K562 (cell line): ENCODE measurements at regions not wholly inside any gene's neighbourhood (a gene's known extent, or its start where the extent isn't known, plus 50 kb on each side); places are given as distances from the start of the nearest gene placed in this dataset.

ENCODE experiments used
- ATAC-seq: fragments of 200-7000 bp; cut with Tn5 transposase; 3 replicates; pipeline ENCODE4 v1.9.1; 2020; ENCODE audit warnings: moderate library complexity
- BruUV-seq: library from RNA; stranded (reverse); fragments of 400-500 nt; replicated peaks from 2 replicates; lab custom pipeline; 2021; lab: Mats Ljungman, UMichigan
- CTCF ChIA-PET: fragments of 300-600 bp; formaldehyde crosslinking; extraction: SDS; loops from one replicate; lab custom pipeline; 2021; ENCODE audit warnings: low intra/inter-chr PET ratio; lab: Yijun Ruan, JAX
- POLR2A ChIA-PET: fragments of 300-600, 350-650 bp; sonication (Branson Sonifier 250); formaldehyde crosslinking; extraction: SDS; loops from one replicate; lab custom pipeline; 2021; ENCODE audit warnings: antibody characterized with exemption, inconsistent platforms; lab: Yijun Ruan, JAX
- DNase-seq, 4 experiments: peaks; one replicate each; pipeline versions ENCODE4 v3.0.0 to v3.0.0-alpha.2; 2011 to 2018; ENCODE audit warnings: low spot score in 3 of 4, mixed read lengths in 3 of 4; ENCODE audit errors: extremely low read depth in 1 of 4
- FAIRE-seq: peaks from 2 replicates; lab custom pipeline; 2011; peaks lifted over from hg19 to GRCh38; lab: Jason Lieb, UNC
- H2AFZ ChIP-seq: 2 replicates; pipeline ENCODE4 v1.6.0; 2011; ENCODE audit warnings: low read depth, low read length, control low read depth, inconsistent platforms
- H3K27ac ChIP-seq: fragments of 200-600 bp; 3 replicates; pipeline ENCODE4 v1.8.0; 2011; ENCODE audit warnings: low read depth, mild to moderate bottlenecking, control low read depth, inconsistent platforms, low read length, moderate library complexity, mixed read lengths; ENCODE audit errors: extremely low read depth
- H3K27me3 ChIP-seq, 2 experiments: fragments of 300-600 bp in 1 of 2; 2 replicates in 1 of 2; 3 replicates in 1 of 2; pipeline versions ENCODE4 v1.6.0 to v1.8.0; 2011; ENCODE audit warnings: inconsistent platforms in 2 of 2, low read length in 2 of 2, mild to moderate bottlenecking in 1 of 2, mixed read lengths in 1 of 2, moderate library complexity in 1 of 2; ENCODE audit not compliant: control insufficient read depth in 2 of 2, insufficient read depth in 2 of 2
- H3K36me3 ChIP-seq: fragments of 300-600 bp; 3 replicates; pipeline ENCODE4 v1.8.0; 2011; ENCODE audit warnings: mild to moderate bottlenecking, low read length, inconsistent platforms; ENCODE audit not compliant: control insufficient read depth, insufficient read depth
- H3K4me1 ChIP-seq, 2 experiments: fragments of 200-600 bp in 1 of 2; replicated peaks in 1 of 2; 2 replicates in 1 of 2; 3 replicates in 1 of 2; pipeline versions ENCODE4 v1.5.1 to v1.8.0; 2011; ENCODE audit warnings: inconsistent platforms in 2 of 2, low read length in 2 of 2, mild to moderate bottlenecking in 1 of 2, mixed read lengths in 1 of 2, moderate library complexity in 1 of 2; ENCODE audit not compliant: control insufficient read depth in 2 of 2, insufficient read depth in 2 of 2
- H3K4me2 ChIP-seq: 2 replicates; pipeline ENCODE4 v1.6.1; 2011; ENCODE audit warnings: low read length, control low read depth, inconsistent platforms, mixed read lengths; ENCODE audit not compliant: insufficient read depth
- H3K4me3 ChIP-seq: fragments of 200-600 bp; sonication (generic), shearing (Covaris generic); 2 replicates; pipeline ENCODE4 v1.5.1; 2016; ENCODE audit warnings: control low read depth, inconsistent platforms
- H3K79me2 ChIP-seq: fragments of 200-600 bp; 3 replicates; pipeline ENCODE4 v1.8.0; 2011; ENCODE audit warnings: low read length, inconsistent platforms; ENCODE audit not compliant: control insufficient read depth, insufficient read depth
- H3K9ac ChIP-seq, 2 experiments: 2 replicates each; pipeline versions ENCODE4 v1.6.0 to v1.6.1; 2011; ENCODE audit warnings: low read depth in 2 of 2, low read length in 2 of 2, control low read depth in 1 of 2, inconsistent platforms in 1 of 2, mild to moderate bottlenecking in 1 of 2, mixed read lengths in 1 of 2; ENCODE audit not compliant: insufficient read depth in 1 of 2
- H3K9me1 ChIP-seq: one replicate; pipeline ENCODE4 v1.6.0; 2011; ENCODE audit warnings: inconsistent platforms, mild to moderate bottlenecking, low read length, moderate library complexity; ENCODE audit not compliant: control insufficient read depth, insufficient read depth
- H3K9me3 ChIP-seq: replicated peaks from 2 replicates; pipeline ENCODE4 v1.5.1; 2011; ENCODE audit warnings: low read depth, low read length, inconsistent platforms; ENCODE audit not compliant: control insufficient read depth, insufficient read depth
- H4K20me1 ChIP-seq: replicated peaks from 2 replicates; pipeline ENCODE4 v1.6.1; 2011; ENCODE audit warnings: low read length, inconsistent platforms, mixed read lengths; ENCODE audit not compliant: control insufficient read depth, insufficient read depth
- BRD9 ChIP-seq: fragments of 450-650 bp; IDR thresholded peaks from 2 replicates; pipeline ENCODE4 v1.6.1; 2018; ENCODE audit warnings: low read depth; ENCODE audit not compliant: partially characterized antibody
- ERF ChIP-seq: fragments of 450-650 bp; formaldehyde crosslinking; IDR thresholded peaks from 2 replicates; pipeline ENCODE4 v1.4.0; 2020; ENCODE audit warnings: mild to moderate bottlenecking, mixed read lengths
- FOXP1 ChIP-seq: sonication (generic); formaldehyde crosslinking; IDR thresholded peaks from 2 replicates; pipeline ENCODE4 v1.8.0; 2022; ENCODE audit warnings: mild to moderate bottlenecking, missing genetic modification reagents
- HMBOX1 ChIP-seq: sonication (generic); IDR thresholded peaks from 2 replicates; pipeline ENCODE4 v1.6.1; 2016
- POU5F1 ChIP-seq: fragments of 150-350 bp; IDR thresholded peaks from 2 replicates; pipeline ENCODE4 v1.6.1; 2014; ENCODE audit warnings: borderline replicate concordance, low read length, low read depth, mild to moderate bottlenecking; ENCODE audit not compliant: partially characterized antibody
- PPARD ChIP-seq: fragments of 250-450 bp; sonication (Bioruptor Pico); IDR thresholded peaks from 2 replicates; pipeline ENCODE4 v1.8.0; 2022; ENCODE audit warnings: inconsistent platforms, mild to moderate bottlenecking, moderate library complexity
- SMARCC2 ChIP-seq: fragments of 450-650 bp; IDR thresholded peaks from 2 replicates; pipeline ENCODE4 v1.6.1; 2017; ENCODE audit warnings: antibody characterized with exemption, moderate library complexity, mild to moderate bottlenecking, low read depth
- SP1 ChIP-seq: sonication (generic); formaldehyde crosslinking; IDR thresholded peaks from 2 replicates; pipeline ENCODE4 v1.8.1; 2022; ENCODE audit warnings: mild to moderate bottlenecking, missing genetic modification reagents
- ZNF12 ChIP-seq: sonication (generic); formaldehyde crosslinking; IDR thresholded peaks from 2 replicates; pipeline ENCODE4 v1.4.0; 2020; ENCODE audit warnings: mild to moderate bottlenecking, missing genetic modification reagents
- ZNF174 ChIP-seq: fragments of 250-450 bp; sonication (Bioruptor Pico); IDR thresholded peaks from 2 replicates; pipeline ENCODE4 v1.4.0; 2020; ENCODE audit warnings: mild to moderate bottlenecking
- ZNF224 ChIP-seq: sonication (generic); formaldehyde crosslinking; IDR thresholded peaks from 2 replicates; pipeline ENCODE4 v1.8.0; 2022; ENCODE audit warnings: mild to moderate bottlenecking, missing genetic modification reagents
- ZNF551 ChIP-seq: fragments of 250-450 bp; sonication (Bioruptor Pico); IDR thresholded peaks from 2 replicates; pipeline ENCODE4 v1.5.0; 2021; ENCODE audit warnings: mild to moderate bottlenecking, moderate library complexity
- WGBS: fragments of 100-300 bp; shearing (Covaris generic); methylation state at CpG from one replicate; pipeline ENCODE4 v1.1.6; 2016; ENCODE audit warnings: low coverage, mixed read lengths; ENCODE audit not compliant: insufficient coverage; ENCODE audit errors: missing lambda C conversion rate; 5-methylcytosine and 5-hydroxymethylcytosine counted together
- in situ Hi-C: fragments of 300-500 bp; cut with MboI; formaldehyde crosslinking; loops from 4 replicates; pipeline ENCODE4 v1.15.0; 2018; ENCODE audit warnings: inconsistent platforms, mixed read lengths
- intact Hi-C: fragments of 100-400 bp; cut with micrococcal nuclease; formaldehyde crosslinking; loops from 2 replicates; pipeline ENCODE4 v1.14.2; 2022
- TF ChIP-seq, protein P1 (sequence below): fragments of 250-450 bp; sonication (Bioruptor Pico); IDR thresholded peaks from 2 replicates; pipeline ENCODE4 v1.8.0; 2022; ENCODE audit warnings: inconsistent platforms
- TF ChIP-seq, protein P2 (sequence below), 2 experiments: fragments of 450-650 bp; formaldehyde crosslinking in 1 of 2; IDR thresholded peaks; 2 replicates each; pipeline versions ENCODE4 v1.4.0 to v1.6.1; 2014 to 2020; ENCODE audit warnings: mild to moderate bottlenecking in 2 of 2, borderline replicate concordance in 1 of 2, low read depth in 1 of 2

- Histone ChIP-seq H3K79me2 (no peaks in the 10 kb centered on the region), H3K9me1 (no peaks in the 10 kb centered on the region), H3K4me1 (no peaks in the 10 kb centered on the region), H3K36me3 (no peaks in the 10 kb centered on the region), H3K27me3 (no peaks in the 10 kb centered on the region), H3K27ac (no peak overlapping the region), H3K4me3 (no peak overlapping the region), H3K9me3 (no peaks in the 10 kb centered on the region), H4K20me1 (no peaks in the 10 kb centered on the region), H3K4me2 (no peak overlapping the region), H3K9ac (no peak overlapping the region), H2AFZ (no peak overlapping the region)
- FAIRE-seq, result no peak
- CTCF ChIA-PET, result no interaction called here
- 4% methylated on average over 6 of the region's 6 CpGs for WGBS
- no peak for DNase-seq
- in situ Hi-C loops, result no loop called here
- no TSS peak for BruUV-seq
- intact Hi-C loops, result no loop called here
- ATAC-seq, result no peak
- POLR2A ChIA-PET, result interaction anchor here (1.0 kb wide), 1 partner anchor 35 kb away, joined by 4 read pairs; no protein-coding TSS in a partner anchor
- TF ChIP-seq PPARD (CRISPR knock-in tag), result no peak
- no peak for TF ChIP-seq ERF (CRISPR knock-in tag)
- TF ChIP-seq HMBOX1, result no peak
- no peak for TF ChIP-seq POU5F1
- TF ChIP-seq FOXP1, result no peak
- TF ChIP-seq ZNF551 (CRISPR knock-in tag), result no peak
- no peak for TF ChIP-seq ZNF12 (CRISPR knock-in tag)
- TF ChIP-seq SMARCC2, result no peak
- TF ChIP-seq, protein P1, sequence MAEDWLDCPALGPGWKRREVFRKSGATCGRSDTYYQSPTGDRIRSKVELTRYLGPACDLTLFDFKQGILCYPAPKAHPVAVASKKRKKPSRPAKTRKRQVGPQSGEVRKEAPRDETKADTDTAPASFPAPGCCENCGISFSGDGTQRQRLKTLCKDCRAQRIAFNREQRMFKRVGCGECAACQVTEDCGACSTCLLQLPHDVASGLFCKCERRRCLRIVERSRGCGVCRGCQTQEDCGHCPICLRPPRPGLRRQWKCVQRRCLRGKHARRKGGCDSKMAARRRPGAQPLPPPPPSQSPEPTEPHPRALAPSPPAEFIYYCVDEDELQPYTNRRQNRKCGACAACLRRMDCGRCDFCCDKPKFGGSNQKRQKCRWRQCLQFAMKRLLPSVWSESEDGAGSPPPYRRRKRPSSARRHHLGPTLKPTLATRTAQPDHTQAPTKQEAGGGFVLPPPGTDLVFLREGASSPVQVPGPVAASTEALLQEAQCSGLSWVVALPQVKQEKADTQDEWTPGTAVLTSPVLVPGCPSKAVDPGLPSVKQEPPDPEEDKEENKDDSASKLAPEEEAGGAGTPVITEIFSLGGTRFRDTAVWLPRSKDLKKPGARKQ (CRISPR knock-in tag), result no peak
- TF ChIP-seq BRD9, result no peak
- TF ChIP-seq ZNF224, result no peak
- no peak for TF ChIP-seq ZNF174 (CRISPR knock-in tag)
- TF ChIP-seq, protein P2, sequence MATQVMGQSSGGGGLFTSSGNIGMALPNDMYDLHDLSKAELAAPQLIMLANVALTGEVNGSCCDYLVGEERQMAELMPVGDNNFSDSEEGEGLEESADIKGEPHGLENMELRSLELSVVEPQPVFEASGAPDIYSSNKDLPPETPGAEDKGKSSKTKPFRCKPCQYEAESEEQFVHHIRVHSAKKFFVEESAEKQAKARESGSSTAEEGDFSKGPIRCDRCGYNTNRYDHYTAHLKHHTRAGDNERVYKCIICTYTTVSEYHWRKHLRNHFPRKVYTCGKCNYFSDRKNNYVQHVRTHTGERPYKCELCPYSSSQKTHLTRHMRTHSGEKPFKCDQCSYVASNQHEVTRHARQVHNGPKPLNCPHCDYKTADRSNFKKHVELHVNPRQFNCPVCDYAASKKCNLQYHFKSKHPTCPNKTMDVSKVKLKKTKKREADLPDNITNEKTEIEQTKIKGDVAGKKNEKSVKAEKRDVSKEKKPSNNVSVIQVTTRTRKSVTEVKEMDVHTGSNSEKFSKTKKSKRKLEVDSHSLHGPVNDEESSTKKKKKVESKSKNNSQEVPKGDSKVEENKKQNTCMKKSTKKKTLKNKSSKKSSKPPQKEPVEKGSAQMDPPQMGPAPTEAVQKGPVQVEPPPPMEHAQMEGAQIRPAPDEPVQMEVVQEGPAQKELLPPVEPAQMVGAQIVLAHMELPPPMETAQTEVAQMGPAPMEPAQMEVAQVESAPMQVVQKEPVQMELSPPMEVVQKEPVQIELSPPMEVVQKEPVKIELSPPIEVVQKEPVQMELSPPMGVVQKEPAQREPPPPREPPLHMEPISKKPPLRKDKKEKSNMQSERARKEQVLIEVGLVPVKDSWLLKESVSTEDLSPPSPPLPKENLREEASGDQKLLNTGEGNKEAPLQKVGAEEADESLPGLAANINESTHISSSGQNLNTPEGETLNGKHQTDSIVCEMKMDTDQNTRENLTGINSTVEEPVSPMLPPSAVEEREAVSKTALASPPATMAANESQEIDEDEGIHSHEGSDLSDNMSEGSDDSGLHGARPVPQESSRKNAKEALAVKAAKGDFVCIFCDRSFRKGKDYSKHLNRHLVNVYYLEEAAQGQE (IDR thresholded peaks at IDR 0.05; ENCODE audit: borderline replicate concordance), result no peak
- TF ChIP-seq, protein P2 (CRISPR knock-in tag; IDR thresholded peaks at IDR 0.05; ENCODE audit: low read depth), result no peak
- TF ChIP-seq SP1 (CRISPR knock-in tag), result no peak
These were observed 440.5 kb upstream of the ADAMTS9 start for GRCh38 chr3:65128346-65128745.
